ENCODE measurements at regions not wholly inside any gene's neighbourhood (a gene's known extent, or its start where the extent isn't known, plus 50 kb on each side); places are given as distances from the start of the nearest gene placed in this dataset.

- H3K56ac ChIP-seq (ENCODE audit: insufficient read length, low read depth, low read length), result no peak overlapping the region
- no peak overlapping the region for H2BK120ac ChIP-seq (ENCODE audit: low read depth, low read length, poor library complexity, severe bottlenecking)
- H3K79me1 ChIP-seq (ENCODE audit: insufficient read depth, low read depth, low read length, poor library complexity, severe bottlenecking), result no peaks in the 10 kb centered on the region
- no peak overlapping the region for H2BK20ac ChIP-seq (ENCODE audit: low read depth, low read length, poor library complexity, severe bottlenecking)
- no peaks in the 10 kb centered on the region for H3K27me3 ChIP-seq (ENCODE audit: insufficient read depth, low read length)
- H3K36me3 Mint-ChIP-seq (ENCODE audit: insufficient read depth in 1 of 3, low read depth in 3 of 3), result no peaks in the 10 kb centered on the region; a peak in 1 of 7 replicates
- no peak overlapping the region for H2AK5ac ChIP-seq (ENCODE audit: insufficient read length, low read length)
- no peak overlapping the region for H2BK5ac ChIP-seq (ENCODE audit: insufficient read length, low read length)
- peak overlapping the region in 1 of 3 experiments; percentile 2; a peak in 1 of 7 replicates for H3K27ac Mint-ChIP-seq
- no peak for DNase-seq
- no peaks in the 10 kb centered on the region for H3K27me3 Mint-ChIP-seq (ENCODE audit: low read depth)
- no peak overlapping the region for H4K5ac ChIP-seq (ENCODE audit: insufficient read length, low read depth, low read length)
- no peaks in the 10 kb centered on the region for H4K20me1 ChIP-seq (ENCODE audit: control insufficient read depth, insufficient read depth, insufficient read length)
- no peak overlapping the region for H3K27ac ChIP-seq (ENCODE audit: insufficient read length, low read depth, low read length)
- WGBS (ENCODE audit: extremely low coverage, insufficient read length, low lambda C conversion rate), result no CpG with 5 or more reads among the region's 6 CpGs
- TF ChIP-seq, protein P1, sequence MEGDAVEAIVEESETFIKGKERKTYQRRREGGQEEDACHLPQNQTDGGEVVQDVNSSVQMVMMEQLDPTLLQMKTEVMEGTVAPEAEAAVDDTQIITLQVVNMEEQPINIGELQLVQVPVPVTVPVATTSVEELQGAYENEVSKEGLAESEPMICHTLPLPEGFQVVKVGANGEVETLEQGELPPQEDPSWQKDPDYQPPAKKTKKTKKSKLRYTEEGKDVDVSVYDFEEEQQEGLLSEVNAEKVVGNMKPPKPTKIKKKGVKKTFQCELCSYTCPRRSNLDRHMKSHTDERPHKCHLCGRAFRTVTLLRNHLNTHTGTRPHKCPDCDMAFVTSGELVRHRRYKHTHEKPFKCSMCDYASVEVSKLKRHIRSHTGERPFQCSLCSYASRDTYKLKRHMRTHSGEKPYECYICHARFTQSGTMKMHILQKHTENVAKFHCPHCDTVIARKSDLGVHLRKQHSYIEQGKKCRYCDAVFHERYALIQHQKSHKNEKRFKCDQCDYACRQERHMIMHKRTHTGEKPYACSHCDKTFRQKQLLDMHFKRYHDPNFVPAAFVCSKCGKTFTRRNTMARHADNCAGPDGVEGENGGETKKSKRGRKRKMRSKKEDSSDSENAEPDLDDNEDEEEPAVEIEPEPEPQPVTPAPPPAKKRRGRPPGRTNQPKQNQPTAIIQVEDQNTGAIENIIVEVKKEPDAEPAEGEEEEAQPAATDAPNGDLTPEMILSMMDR (conservative IDR thresholded peaks at IDR 0.05), result no peak
- H3K23me2 ChIP-seq (ENCODE audit: insufficient read length, low read depth, low read length, poor library complexity, severe bottlenecking), result no peaks in the 10 kb centered on the region
- H4K8ac ChIP-seq (replicated peaks; ENCODE audit: insufficient read length, low read depth, low read length), result no peak overlapping the region
- H3K4me1 Mint-ChIP-seq, result peaks cover 31 to 49% of the 10 kb centered on the region in 2 experiments
- H3K4me1 ChIP-seq (ENCODE audit: insufficient read depth, low read length), result peaks cover 2% of the 10 kb centered on the region; the same call in 1 of the 2 replicates
- no peak overlapping the region for H3K23ac ChIP-seq (ENCODE audit: insufficient read length, low read depth, low read length)
- H3K4me2 ChIP-seq (ENCODE audit: insufficient read depth, insufficient read length, low read length), result no peak overlapping the region
- no peak overlapping the region for H2AFZ ChIP-seq (ENCODE audit: low read length)
- no peak overlapping the region for H2BK12ac ChIP-seq (ENCODE audit: insufficient read length, low read depth, low read length)
- H3K4ac ChIP-seq (ENCODE audit: low read depth, low read length), result no peak overlapping the region
- no peak overlapping the region for H3K18ac ChIP-seq (ENCODE audit: insufficient read length, low read depth, low read length)
- no peaks in the 10 kb centered on the region for H3K79me2 ChIP-seq (ENCODE audit: insufficient read depth, low read length)
- H3K4me3 Mint-ChIP-seq, result no peak overlapping the region
- H2BK15ac ChIP-seq (ENCODE audit: low read depth, low read length), result no peak overlapping the region
- no peak overlapping the region for H3K14ac ChIP-seq (ENCODE audit: insufficient read depth, low read length)
- no peak overlapping the region for H3T11ph ChIP-seq (ENCODE audit: low read length)
- no peak overlapping the region for H4K91ac ChIP-seq (ENCODE audit: insufficient read length, low read depth, low read length)
- H3K9ac ChIP-seq (ENCODE audit: extremely low read depth, insufficient read length, low read length), result no peak overlapping the region
- H3K9me3 Mint-ChIP-seq, result no peaks in the 10 kb centered on the region
- no peaks in the 10 kb centered on the region for H3K9me3 ChIP-seq (ENCODE audit: control insufficient read depth, low read depth, low read length)
Measured at GRCh38 chr4:30842689-30843088, 122.5 kb downstream of the PCDH7 start.

Measured in H9 (cell line).